Stimulated activated CD4-positive, alpha-beta T cell treated with anti-CD3 and anti-CD28 coated beads, Interleukin-15, amount 100 ng/mL, for 1 hour (primary cell): ENCODE measurements at regions not wholly inside any gene's neighbourhood (a gene's known extent, or its start where the extent isn't known, plus 50 kb on each side); places are given as distances from the start of the nearest gene placed in this dataset.

Source experiments
- DNase-seq, 2 donors: peaks; one replicate each; pipeline ENCODE4 v3.0.0-alpha.2; 2020; ENCODE audit warnings: low read depth in 1 of 2, low spot score in 1 of 2

- DNase-seq = no peak
Measured at GRCh38 chr4:130568746-130569145, 1472.8 kb downstream of the C4orf33 start.

- DNase-seq = no peak
Measured at GRCh38 chr4:130573742-130574141, 1477.8 kb downstream of the C4orf33 start.

- DNase-seq = no peak
Measured at GRCh38 chr4:130574215-130574614, 1478.3 kb downstream of the C4orf33 start.

GRCh38 chr4:130576218-130576617, 1480.3 kb downstream of the C4orf33 start:
- no peak for DNase-seq

- DNase-seq = no peak
Measured at GRCh38 chr4:130591091-130591490, 1495.1 kb downstream of the C4orf33 start.

- no peak for DNase-seq
Measured at GRCh38 chr4:130600706-130601105, 1504.8 kb downstream of the C4orf33 start.

GRCh38 chr4:130603043-130603442, 1507.1 kb downstream of the C4orf33 start:
- DNase-seq = no peak

GRCh38 chr4:130608121-130608520, 1512.2 kb downstream of the C4orf33 start:
- no peak for DNase-seq

- DNase-seq = no peak
Measured at GRCh38 chr4:130628531-130628930, 1532.6 kb downstream of the C4orf33 start.

GRCh38 chr4:130632731-130633604, 1537.0 kb downstream of the C4orf33 start:
- no peak for DNase-seq

GRCh38 chr4:130636486-130636885, 1540.5 kb downstream of the C4orf33 start:
- no peak for DNase-seq

GRCh38 chr4:130640592-130640991, 1544.6 kb downstream of the C4orf33 start:
- DNase-seq = no peak

- DNase-seq = no peak
Measured at GRCh38 chr4:130646886-130647285, 1550.9 kb downstream of the C4orf33 start.

- no peak for DNase-seq
Measured at GRCh38 chr4:130648570-130648969, 1552.6 kb downstream of the C4orf33 start.

GRCh38 chr4:130653842-130654241, 1557.9 kb downstream of the C4orf33 start:
- DNase-seq = no peak

- no peak for DNase-seq
Measured at GRCh38 chr4:130659320-130659719, 1563.4 kb downstream of the C4orf33 start.

- no peak for DNase-seq
Measured at GRCh38 chr4:130668859-130669258, 1572.9 kb downstream of the C4orf33 start.

- DNase-seq = no peak
Measured at GRCh38 chr4:130675266-130675665, 1579.3 kb downstream of the C4orf33 start.

- DNase-seq = no peak
Measured at GRCh38 chr4:130689181-130689580, 1593.2 kb downstream of the C4orf33 start.

GRCh38 chr4:130698251-130698650, 1602.3 kb downstream of the C4orf33 start:
- no peak for DNase-seq

- DNase-seq = no peak
Measured at GRCh38 chr4:130699004-130699403, 1603.1 kb downstream of the C4orf33 start.

- no peak for DNase-seq
Measured at GRCh38 chr4:130703211-130703935, 1607.4 kb downstream of the C4orf33 start.
